ENCODE measurements at regions not wholly inside any gene's neighbourhood (a gene's known extent, or its start where the extent isn't known, plus 50 kb on each side); places are given as distances from the start of the nearest gene placed in this dataset.

DNA sequence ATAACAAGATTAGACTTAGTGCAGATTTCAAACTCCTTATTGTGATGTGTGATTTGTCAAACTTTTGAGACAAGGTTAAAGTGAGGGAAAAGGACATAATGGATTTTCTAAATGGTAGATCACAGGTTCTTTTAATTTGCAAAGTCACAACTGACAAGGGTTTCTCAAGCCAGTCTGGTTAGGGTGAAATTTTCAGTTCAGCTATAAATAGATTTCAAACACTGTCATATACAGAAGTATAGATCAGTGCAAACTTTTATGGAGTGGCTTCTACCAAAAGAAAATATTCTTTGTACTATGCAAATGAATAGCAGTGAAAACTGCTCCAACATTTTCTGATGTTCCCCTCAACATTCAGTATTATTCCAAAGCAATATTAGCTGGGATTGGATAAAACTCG is 337.1 kb upstream of the MAN1A1 start:
- Histone ChIP-seq H3K4me3 (no peak overlapping the region), H3K27ac (no peak overlapping the region)
- no peak for DNase-seq (ENCODE audit: low spot score)
- no peak for TF ChIP-seq CTCF (IDR thresholded peaks at IDR 0.05)

DNA sequence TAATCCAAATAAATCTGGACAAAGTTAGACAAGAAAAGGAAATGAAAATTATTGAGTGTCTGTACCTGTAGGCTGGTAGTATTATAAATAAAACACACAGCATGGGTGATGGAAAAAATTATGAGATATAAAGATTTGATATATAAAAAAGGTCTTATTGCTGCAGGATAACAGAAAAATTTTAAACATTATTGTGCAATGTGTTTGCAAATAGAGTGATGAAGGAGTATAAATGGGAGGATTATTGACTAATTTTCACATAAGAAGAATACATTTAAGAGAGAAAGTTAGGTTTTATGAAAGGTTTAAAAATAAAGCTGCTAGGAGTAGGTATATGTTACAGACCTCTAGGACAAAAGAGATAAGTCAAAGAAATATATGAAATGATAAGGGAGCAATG is 336.7 kb upstream of the MAN1A1 start:
- no peak for DNase-seq (ENCODE audit: low spot score)
- no peak overlapping the region for H3K27ac ChIP-seq
- no peak overlapping the region for H3K4me3 ChIP-seq
- no peak for TF ChIP-seq CTCF (IDR thresholded peaks at IDR 0.05)

GRCh38 chr6:119683671-119684070 is 334.1 kb upstream of the MAN1A1 start:
- DNase-seq (ENCODE audit: low spot score) = no peak
- no peak for TF ChIP-seq CTCF (IDR thresholded peaks at IDR 0.05)
- Histone ChIP-seq H3K27ac (no peak overlapping the region), H3K4me3 (no peak overlapping the region)

DNA sequence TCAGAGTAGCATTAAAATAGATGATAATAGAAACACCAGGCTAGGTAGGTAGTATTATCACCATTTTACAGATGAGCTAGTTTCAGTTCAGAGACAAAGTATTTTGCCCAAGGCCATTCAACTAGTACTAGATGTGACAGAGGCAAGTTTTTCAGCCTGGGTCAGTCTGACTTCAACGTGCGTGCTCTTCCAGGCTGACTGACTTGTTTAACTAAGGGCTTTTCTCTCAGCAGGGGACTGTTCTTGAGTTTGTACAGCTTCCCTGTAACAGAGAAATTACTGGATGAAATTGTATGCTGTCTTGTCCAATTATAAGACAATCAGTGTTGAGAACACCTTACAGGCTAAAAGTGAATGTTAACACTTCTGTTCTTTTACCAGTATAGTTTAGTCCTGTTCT is 333.5 kb upstream of the MAN1A1 start:
- Histone ChIP-seq H3K27ac (no peak overlapping the region), H3K4me3 (no peak overlapping the region)
- no peak for DNase-seq (ENCODE audit: low spot score)
- TF ChIP-seq CTCF (IDR thresholded peaks at IDR 0.05) = no peak

- DNase-seq (ENCODE audit: low spot score) = no peak
- Histone ChIP-seq H3K4me3 (no peak overlapping the region), H3K27ac (no peak overlapping the region)
- TF ChIP-seq CTCF (IDR thresholded peaks at IDR 0.05) = no peak
These were observed 329.4 kb upstream of the MAN1A1 start for GRCh38 chr6:119678961-119679360.

- DNase-seq (ENCODE audit: low spot score) = no peak
- TF ChIP-seq CTCF (IDR thresholded peaks at IDR 0.05) = no peak
- Histone ChIP-seq H3K4me3 (no peak overlapping the region), H3K27ac (no peak overlapping the region)
These were observed 327.8 kb upstream of the MAN1A1 start for GRCh38 chr6:119677384-119677783.

- no peak for TF ChIP-seq CTCF (IDR thresholded peaks at IDR 0.05)
- no peak overlapping the region for H3K27ac ChIP-seq
- DNase-seq (ENCODE audit: low spot score) = no peak
- H3K4me3 ChIP-seq = no peak overlapping the region
These were observed 327.4 kb upstream of the MAN1A1 start for GRCh38 chr6:119676961-119677360.
